Mesothelial cell of epicardium (in vitro differentiated cells): ENCODE measurements at regions not wholly inside any gene's neighbourhood (a gene's known extent, or its start where the extent isn't known, plus 50 kb on each side); places are given as distances from the start of the nearest gene placed in this dataset.

Experiments
- DNase-seq, 2 experiments: peaks; one replicate each; pipeline ENCODE4 v3.0.0; 2021; ENCODE audit warnings: low spot score in 2 of 2; ENCODE audit not compliant: unreplicated experiment in 2 of 2
- H3K27ac Mint-ChIP-seq: 2 replicates; pipeline ENCODE4 v1.8.0; 2021; ENCODE audit warnings: mixed read lengths
- H3K27me3 Mint-ChIP-seq: 2 replicates; pipeline ENCODE4 v1.8.0; 2021; ENCODE audit warnings: low read depth, mixed read lengths
- H3K36me3 Mint-ChIP-seq: 2 replicates; pipeline ENCODE4 v1.8.0; 2021; ENCODE audit warnings: mixed read lengths
- H3K4me1 Mint-ChIP-seq: 2 replicates; pipeline ENCODE4 v1.8.0; 2021; ENCODE audit warnings: mixed read lengths
- H3K4me3 Mint-ChIP-seq: 2 replicates; pipeline ENCODE4 v1.8.0; 2021; ENCODE audit warnings: mild to moderate bottlenecking, moderate library complexity, mixed read lengths
- H3K9me3 Mint-ChIP-seq: 2 replicates; pipeline ENCODE4 v1.8.0; 2021; ENCODE audit warnings: mixed read lengths
- TF ChIP-seq, protein P1 (sequence below): fragments of 200-600 bp; sonication (generic); IDR thresholded peaks from one replicate; pipeline ENCODE4 v1.5.0; 2021; ENCODE audit warnings: antibody characterized with exemption; ENCODE audit not compliant: unreplicated experiment

DNA sequence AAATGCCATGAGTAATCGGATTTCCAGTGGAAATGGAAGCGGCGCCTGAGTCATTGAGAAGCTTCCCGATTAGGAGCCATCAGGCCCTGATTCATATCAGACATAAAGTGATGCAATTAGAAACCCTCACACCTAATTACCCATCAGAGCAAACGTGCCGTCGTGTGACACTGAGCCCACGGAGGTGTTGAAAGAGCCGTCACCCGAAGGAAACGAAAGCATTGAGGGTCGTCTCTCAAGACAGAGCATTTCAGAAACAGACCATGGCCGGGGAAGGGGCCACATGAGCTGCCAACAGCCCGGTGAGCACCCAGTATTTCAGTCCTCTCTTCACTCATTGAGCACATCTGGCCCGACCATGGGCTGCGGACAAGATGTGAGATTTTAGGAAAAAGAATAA, 829.3 kb downstream of the TBC1D22A start:
- H3K27me3 Mint-ChIP-seq = no peaks in the 10 kb centered on the region
- TF ChIP-seq, protein P1, sequence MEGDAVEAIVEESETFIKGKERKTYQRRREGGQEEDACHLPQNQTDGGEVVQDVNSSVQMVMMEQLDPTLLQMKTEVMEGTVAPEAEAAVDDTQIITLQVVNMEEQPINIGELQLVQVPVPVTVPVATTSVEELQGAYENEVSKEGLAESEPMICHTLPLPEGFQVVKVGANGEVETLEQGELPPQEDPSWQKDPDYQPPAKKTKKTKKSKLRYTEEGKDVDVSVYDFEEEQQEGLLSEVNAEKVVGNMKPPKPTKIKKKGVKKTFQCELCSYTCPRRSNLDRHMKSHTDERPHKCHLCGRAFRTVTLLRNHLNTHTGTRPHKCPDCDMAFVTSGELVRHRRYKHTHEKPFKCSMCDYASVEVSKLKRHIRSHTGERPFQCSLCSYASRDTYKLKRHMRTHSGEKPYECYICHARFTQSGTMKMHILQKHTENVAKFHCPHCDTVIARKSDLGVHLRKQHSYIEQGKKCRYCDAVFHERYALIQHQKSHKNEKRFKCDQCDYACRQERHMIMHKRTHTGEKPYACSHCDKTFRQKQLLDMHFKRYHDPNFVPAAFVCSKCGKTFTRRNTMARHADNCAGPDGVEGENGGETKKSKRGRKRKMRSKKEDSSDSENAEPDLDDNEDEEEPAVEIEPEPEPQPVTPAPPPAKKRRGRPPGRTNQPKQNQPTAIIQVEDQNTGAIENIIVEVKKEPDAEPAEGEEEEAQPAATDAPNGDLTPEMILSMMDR = no peak
- H3K36me3 Mint-ChIP-seq = peaks cover 2% of the 10 kb centered on the region
- peaks cover 39% of the 10 kb centered on the region for H3K9me3 Mint-ChIP-seq
- no peaks in the 10 kb centered on the region for H3K4me1 Mint-ChIP-seq
- H3K27ac Mint-ChIP-seq = no peak overlapping the region
- no peak overlapping the region for H3K4me3 Mint-ChIP-seq
- no peak for DNase-seq

DNA sequence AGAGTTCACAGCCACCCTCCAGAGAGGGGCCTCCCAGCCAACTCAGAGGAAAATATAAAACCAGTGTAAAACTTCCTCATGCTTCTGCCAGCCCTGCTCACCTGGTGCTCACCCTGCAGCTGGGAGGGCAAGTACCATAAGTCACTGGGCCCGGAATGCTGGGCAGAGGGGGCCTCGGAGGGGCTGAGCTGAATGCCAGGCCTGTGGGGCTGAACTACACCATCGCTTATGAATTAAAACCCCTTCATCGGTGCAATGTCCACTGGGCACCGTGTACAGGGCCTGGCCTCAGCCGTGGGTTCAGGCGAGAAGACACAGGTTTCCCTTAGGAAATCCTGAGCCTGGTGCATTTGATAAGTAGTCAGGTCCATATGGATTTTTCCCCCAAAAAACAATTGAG, 828.6 kb downstream of the TBC1D22A start:
- Mint-ChIP-seq H3K36me3 (peaks cover 2% of the 10 kb centered on the region), H3K27me3 (no peaks in the 10 kb centered on the region), H3K9me3 (peaks cover 45% of the 10 kb centered on the region), H3K4me1 (no peaks in the 10 kb centered on the region), H3K4me3 (no peak overlapping the region), H3K27ac (no peak overlapping the region)
- TF ChIP-seq, protein P1 = no peak
- no peak for DNase-seq

DNA sequence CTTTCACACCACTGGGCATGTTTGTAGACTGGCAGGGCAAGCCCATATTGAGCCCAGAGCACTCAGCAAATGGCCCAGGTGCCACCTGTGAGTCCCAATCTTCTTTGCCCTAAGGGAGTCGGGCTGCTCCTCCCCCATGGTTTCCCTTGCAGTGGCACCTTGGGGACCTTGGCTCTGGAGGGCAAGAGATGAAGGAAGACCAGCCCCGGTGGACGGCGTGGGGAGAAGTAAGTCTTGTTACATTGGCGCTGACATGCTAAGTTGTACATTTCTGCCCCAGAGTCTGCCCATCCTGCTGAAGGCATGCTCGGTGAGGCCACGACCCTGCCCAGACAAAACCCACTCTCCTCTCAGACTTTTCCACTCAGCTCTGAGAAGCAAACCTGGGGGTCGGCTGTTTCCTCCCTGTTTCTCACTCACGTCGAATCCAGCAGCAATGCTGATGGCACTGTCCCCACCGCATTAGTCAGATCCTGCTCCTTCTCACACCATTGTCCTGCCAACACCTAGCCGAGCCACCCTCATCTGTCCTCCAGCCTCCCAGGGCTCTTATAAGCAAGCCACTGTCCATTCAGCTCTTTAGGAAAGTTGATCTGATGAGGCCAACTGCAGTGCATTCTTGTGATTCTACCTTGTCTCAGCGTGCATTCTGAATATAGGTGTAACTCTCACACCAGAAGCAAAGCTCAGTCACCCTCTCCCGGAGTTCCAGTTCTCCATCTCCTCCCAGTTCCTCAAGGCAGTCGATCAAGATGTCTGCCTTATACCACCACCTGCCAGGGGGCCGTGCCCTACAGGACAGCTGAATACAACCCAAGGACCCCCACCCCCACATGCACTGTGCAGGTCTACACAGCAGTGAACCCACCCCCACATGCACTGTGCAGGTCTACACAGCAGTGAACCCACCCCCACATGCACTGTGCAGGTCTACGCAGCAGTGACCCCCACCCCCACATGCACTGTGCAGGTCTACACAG, 827.1 kb downstream of the TBC1D22A start:
- Mint-ChIP-seq H3K36me3 (peaks cover 2% of the 10 kb centered on the region), H3K4me1 (no peaks in the 10 kb centered on the region), H3K4me3 (no peak overlapping the region), H3K9me3 (peaks cover 52% of the 10 kb centered on the region), H3K27me3 (no peaks in the 10 kb centered on the region), H3K27ac (no peak overlapping the region)
- no peak for DNase-seq
- TF ChIP-seq, protein P1 = no peak

DNA sequence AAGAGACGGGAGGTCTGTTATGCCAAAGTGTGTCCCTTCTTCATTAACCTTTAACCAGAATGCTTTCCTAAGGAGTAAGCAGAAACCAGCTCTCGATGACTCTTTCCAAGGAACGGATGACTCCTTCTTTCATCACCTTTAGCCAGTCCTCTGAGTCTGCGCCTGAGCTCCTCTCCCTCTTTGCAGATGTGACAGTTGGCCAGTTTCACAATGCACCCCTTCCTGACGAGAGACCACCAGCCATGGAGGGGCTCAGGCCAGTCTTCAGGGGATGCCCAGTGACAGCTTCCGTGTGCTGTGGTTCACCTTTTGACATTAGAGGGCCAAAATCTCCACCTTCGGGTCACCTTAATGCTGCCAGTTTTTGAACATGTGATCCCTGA, 826.1 kb downstream of the TBC1D22A start:
- Mint-ChIP-seq H3K27ac (no peak overlapping the region), H3K4me3 (no peak overlapping the region), H3K4me1 (no peaks in the 10 kb centered on the region), H3K9me3 (peaks cover 58% of the 10 kb centered on the region), H3K27me3 (no peaks in the 10 kb centered on the region), H3K36me3 (peaks cover 2% of the 10 kb centered on the region)
- TF ChIP-seq, protein P1 = no peak
- no peak for DNase-seq

- peaks cover 54% of the 10 kb centered on the region for H3K9me3 Mint-ChIP-seq
- no peaks in the 10 kb centered on the region for H3K4me1 Mint-ChIP-seq
- no peak overlapping the region for H3K27ac Mint-ChIP-seq
- H3K36me3 Mint-ChIP-seq = peaks cover 2% of the 10 kb centered on the region
- no peak for DNase-seq
- no peak overlapping the region for H3K4me3 Mint-ChIP-seq
- no peaks in the 10 kb centered on the region for H3K27me3 Mint-ChIP-seq
- TF ChIP-seq, protein P1 = no peak
These were observed 825.6 kb downstream of the TBC1D22A start for GRCh38 chr22:47587861-47588577.
